Stimulated activated CD8-positive, alpha-beta memory T cell treated with anti-CD3 and anti-CD28 coated beads, Interleukin-4, amount 100 ng/mL, for 24 hours (primary cell): ENCODE measurements at regions not wholly inside any gene's neighbourhood (a gene's known extent, or its start where the extent isn't known, plus 50 kb on each side); places are given as distances from the start of the nearest gene placed in this dataset.

ENCODE experiments used
- DNase-seq: peaks from one replicate; pipeline ENCODE4 v3.0.0-alpha.2; 2020; ENCODE audit warnings: low read depth

- no peak for DNase-seq
Measured at GRCh38 chrX:109928596-109929335, 74.1 kb upstream of the TMEM164 start.

- DNase-seq = no peak
Measured at GRCh38 chrX:109931677-109932076, 71.2 kb upstream of the TMEM164 start.

DNA sequence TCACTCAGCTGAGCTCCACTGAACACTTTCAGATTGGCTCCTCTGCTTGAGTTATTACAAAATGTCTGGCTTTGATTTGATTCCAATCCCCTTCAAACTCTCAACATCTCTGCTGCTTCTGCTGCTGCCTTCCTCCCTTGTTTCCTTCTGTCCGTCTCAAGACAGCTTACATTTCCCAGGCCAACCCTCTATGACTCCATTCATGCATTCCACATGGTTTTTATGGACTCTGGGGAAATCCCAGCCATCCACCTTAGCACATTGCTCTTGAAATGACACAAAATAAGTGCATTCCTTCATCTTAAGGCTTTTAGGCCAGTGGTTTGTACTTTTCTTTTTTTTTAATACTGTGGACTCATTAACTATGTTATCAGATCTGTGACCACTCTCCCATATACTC lies 68.5 kb upstream of the TMEM164 start:
- no peak for DNase-seq

DNA sequence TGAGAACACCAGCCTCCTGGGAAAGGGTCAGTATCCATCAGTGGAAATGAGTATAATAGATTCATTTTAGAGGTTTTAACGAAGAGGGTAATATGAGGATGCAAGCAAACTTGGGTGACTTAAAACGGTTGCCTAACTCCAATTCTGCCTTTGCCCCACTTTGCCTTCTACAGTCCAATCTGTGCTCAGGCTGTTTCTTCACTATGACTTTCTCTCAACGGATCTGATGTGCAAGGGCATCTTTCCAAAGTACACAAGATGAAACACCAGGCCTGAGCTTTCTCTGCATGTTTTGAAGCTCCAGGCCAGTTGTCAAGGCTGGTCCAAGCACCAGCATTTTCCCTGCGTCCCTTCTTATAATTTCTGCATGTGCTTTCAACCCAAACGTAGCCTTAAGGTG lies 68.0 kb upstream of the TMEM164 start:
- DNase-seq = no peak

GRCh38 chrX:109936114-109936513 lies 66.8 kb upstream of the TMEM164 start:
- no peak for DNase-seq

DNA sequence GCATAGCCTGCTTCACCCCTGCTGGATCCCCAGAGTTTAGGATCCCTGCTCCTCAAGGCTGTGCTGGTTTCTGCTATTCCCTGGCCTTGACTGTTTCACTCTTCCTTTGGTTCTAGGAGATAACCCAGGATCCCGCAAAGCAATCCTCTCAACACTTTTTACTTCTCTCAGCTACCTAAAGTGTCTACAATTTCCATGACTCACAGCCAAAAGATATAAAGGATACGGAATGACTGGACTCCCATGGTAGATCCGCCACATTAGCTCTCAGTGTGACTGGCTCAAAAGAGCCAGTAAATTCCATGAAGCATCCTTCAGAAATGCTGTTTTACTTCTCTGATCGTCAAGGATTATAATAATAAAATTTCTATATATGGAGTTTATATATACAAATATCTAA lies 66.3 kb upstream of the TMEM164 start:
- DNase-seq = no peak

GRCh38 chrX:109939498-109939897 lies 63.4 kb upstream of the TMEM164 start:
- DNase-seq = no peak

GRCh38 chrX:109940411-109940810 lies 62.5 kb upstream of the TMEM164 start:
- no peak for DNase-seq

DNA sequence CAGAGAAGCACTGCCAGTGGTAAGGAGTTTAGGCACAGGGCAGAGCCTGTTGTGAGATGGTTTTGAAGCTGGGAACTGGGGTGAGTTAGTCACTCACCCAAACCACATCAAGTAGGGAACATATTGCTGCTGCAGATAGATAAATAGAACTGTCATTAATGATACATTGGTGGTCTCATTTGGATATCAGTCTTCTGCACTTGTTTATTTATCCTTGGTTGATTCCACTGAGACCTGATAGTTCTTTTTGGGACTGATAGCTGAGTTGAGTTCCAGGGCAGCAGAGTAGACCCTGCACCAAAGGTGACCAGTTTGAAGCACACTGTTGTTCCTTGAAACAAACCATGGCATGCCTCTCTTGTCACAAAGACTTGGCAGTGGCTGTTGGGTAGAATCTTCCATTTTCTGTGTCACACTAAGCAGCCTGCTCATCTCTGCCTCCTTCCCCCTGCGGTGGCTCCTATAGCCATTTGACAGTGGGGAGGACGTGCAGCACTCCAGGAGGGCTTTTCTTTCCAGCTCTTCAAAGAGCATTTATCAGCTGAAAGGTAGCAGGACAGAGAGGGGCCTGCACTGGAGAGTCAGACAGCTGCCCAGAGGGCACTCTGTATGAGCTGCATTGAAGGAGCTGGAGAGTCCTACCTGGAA lies 59.7 kb upstream of the TMEM164 start:
- DNase-seq = no peak

DNA sequence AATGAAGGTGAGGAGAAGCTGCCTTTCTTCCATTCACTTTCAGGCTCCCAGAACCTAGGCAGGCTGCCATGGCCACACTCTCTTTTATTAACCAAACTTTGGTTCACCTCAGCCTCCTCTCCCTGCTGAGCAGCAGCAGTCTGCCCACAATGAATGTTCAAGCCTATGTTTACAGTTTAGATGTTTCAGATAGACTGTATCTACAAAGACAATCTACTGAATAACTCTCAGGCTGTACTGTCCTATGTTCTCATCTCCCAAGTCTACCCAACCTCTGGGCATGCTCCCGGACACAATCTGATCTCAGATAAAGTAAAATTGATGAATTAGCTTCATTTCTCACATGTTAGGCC lies 59.2 kb upstream of the TMEM164 start:
- DNase-seq = no peak

- no peak for DNase-seq
Measured at GRCh38 chrX:109952050-109952449, 50.9 kb upstream of the TMEM164 start.

DNA sequence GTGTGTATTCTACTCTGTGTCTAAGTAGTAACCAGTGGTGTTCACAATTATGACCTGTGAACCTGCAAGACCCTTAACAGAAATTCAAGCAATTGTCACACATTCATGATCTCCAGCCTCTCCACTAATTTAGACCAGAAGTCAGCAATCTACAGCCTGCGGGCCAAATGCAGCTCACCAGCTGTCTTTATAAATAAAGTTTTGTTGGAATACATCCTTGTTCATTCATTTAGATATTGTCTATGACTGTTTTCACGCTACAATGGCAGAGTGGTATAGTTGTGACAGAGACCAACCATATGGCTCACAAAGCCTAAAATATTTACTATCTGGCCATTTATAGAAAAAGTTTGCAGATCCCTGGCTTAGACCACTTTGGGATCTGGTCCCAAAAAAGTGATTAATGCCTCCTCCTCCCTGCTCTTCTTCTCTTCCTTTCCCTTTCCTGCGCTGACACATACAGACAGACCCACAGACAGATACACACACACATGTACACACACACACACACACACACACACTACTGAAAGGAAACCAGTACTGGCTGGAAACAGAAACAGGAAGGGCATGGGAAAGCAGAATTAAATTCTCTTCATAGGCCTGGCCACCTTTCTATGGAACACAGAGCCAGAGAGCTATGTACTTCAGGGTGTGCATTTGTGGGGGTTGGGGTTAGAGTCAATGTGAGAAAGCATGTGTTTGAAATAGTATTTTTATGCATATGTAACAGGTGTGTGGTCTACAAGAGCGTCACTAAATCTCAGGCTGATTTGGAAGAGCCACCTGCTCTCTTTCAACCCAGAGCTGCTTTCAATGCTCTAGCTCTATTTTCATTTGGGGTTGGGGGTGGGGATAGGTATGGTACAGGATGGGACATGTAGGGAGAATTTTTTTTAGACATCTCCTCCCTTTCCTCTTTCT lies 49.7 kb upstream of the TMEM164 start:
- no peak for DNase-seq
